ENCODE measurements at regions not wholly inside any gene's neighbourhood (a gene's known extent, or its start where the extent isn't known, plus 50 kb on each side); places are given as distances from the start of the nearest gene placed in this dataset.

- Histone ChIP-seq H3K4me1 (no peaks in the 10 kb centered on the region), H3K27ac (no peak overlapping the region), H3K4me3 (no peak overlapping the region), H3K9me3 (peaks cover 0 to 23% of the 10 kb centered on the region in 2 donors), H3K27me3 (no peaks in the 10 kb centered on the region), H3K36me3 (no peaks in the 10 kb centered on the region)
- no peak for TF ChIP-seq CTCF (IDR thresholded peaks at IDR 0.05)
- no peak for DNase-seq (ENCODE audit: low spot score)
Observed at GRCh38 chr5:12292610-12293204, 388.5 kb upstream of the CTNND2 start.

- Histone ChIP-seq H3K4me3 (no peak overlapping the region), H3K4me1 (no peaks in the 10 kb centered on the region), H3K36me3 (no peaks in the 10 kb centered on the region), H3K9me3 (no peaks in the 10 kb centered on the region), H3K27me3 (no peaks in the 10 kb centered on the region), H3K27ac (no peak overlapping the region)
- TF ChIP-seq CTCF (IDR thresholded peaks at IDR 0.05), result no peak
- no peak for DNase-seq (ENCODE audit: low spot score)
Observed at GRCh38 chr5:12284604-12285003, 380.4 kb upstream of the CTNND2 start.

GRCh38 chr5:12277504-12278192, 373.4 kb upstream of the CTNND2 start:
- H3K36me3 ChIP-seq, result no peaks in the 10 kb centered on the region
- H3K4me3 ChIP-seq, result no peak overlapping the region
- TF ChIP-seq CTCF (IDR thresholded peaks at IDR 0.05), result no peak
- DNase-seq (ENCODE audit: low spot score), result no peak
- H3K4me1 ChIP-seq, result no peaks in the 10 kb centered on the region
- H3K9me3 ChIP-seq, result no peaks in the 10 kb centered on the region
- H3K27ac ChIP-seq, result no peak overlapping the region
- H3K27me3 ChIP-seq, result no peaks in the 10 kb centered on the region

GRCh38 chr5:12274236-12274635, 370.0 kb upstream of the CTNND2 start:
- DNase-seq (ENCODE audit: low spot score), result no peak
- Histone ChIP-seq H3K27me3 (no peaks in the 10 kb centered on the region), H3K4me1 (no peaks in the 10 kb centered on the region), H3K4me3 (no peak overlapping the region), H3K27ac (no peak overlapping the region), H3K36me3 (no peaks in the 10 kb centered on the region), H3K9me3 (no peaks in the 10 kb centered on the region)
- no peak for TF ChIP-seq CTCF (IDR thresholded peaks at IDR 0.05)

- Histone ChIP-seq H3K27me3 (no peaks in the 10 kb centered on the region), H3K27ac (no peak overlapping the region), H3K36me3 (no peaks in the 10 kb centered on the region), H3K4me3 (no peak overlapping the region), H3K4me1 (no peaks in the 10 kb centered on the region), H3K9me3 (no peaks in the 10 kb centered on the region)
- DNase-seq (ENCODE audit: low spot score), result no peak
- TF ChIP-seq CTCF (IDR thresholded peaks at IDR 0.05), result no peak
Observed at GRCh38 chr5:12272389-12272788, 368.1 kb upstream of the CTNND2 start.

GRCh38 chr5:12270914-12271313, 366.7 kb upstream of the CTNND2 start:
- no peak for DNase-seq (ENCODE audit: low spot score)
- Histone ChIP-seq H3K9me3 (no peaks in the 10 kb centered on the region), H3K4me1 (no peaks in the 10 kb centered on the region), H3K36me3 (no peaks in the 10 kb centered on the region), H3K27ac (no peak overlapping the region), H3K27me3 (no peaks in the 10 kb centered on the region), H3K4me3 (no peak overlapping the region)
- no peak for TF ChIP-seq CTCF (IDR thresholded peaks at IDR 0.05)
